Upper lobe of left lung (tissue), 4 donors: ENCODE measurements at regions not wholly inside any gene's neighbourhood (a gene's known extent, or its start where the extent isn't known, plus 50 kb on each side); places are given as distances from the start of the nearest gene placed in this dataset.

ENCODE experiments used
- CTCF ChIP-seq, 6 experiments: fragments of 450-650 bp in 4 of 6; fragments of 200-600 bp in 2 of 6; sonication (generic) in 2 of 6; IDR thresholded peaks; one replicate each; pipeline ENCODE4 v1.5.1; 2016 to 2019; ENCODE audit warnings: antibody characterized with exemption in 6 of 6
- POLR2A ChIP-seq, 4 donors: fragments of 450-650 bp; IDR thresholded peaks; one replicate each; pipeline ENCODE4 v1.5.1; 2016 to 2017; ENCODE audit warnings: antibody characterized with exemption in 4 of 4, mild to moderate bottlenecking in 2 of 4

GRCh38 chr7:113410796-113411195, 292.4 kb upstream of the SMIM30 start:
- TF ChIP-seq CTCF (IDR thresholded peaks at IDR 0.05), result no peak
- TF ChIP-seq POLR2A (IDR thresholded peaks at IDR 0.05), result no peak
